GM21825 (cell line): ENCODE measurements at regions not wholly inside any gene's neighbourhood (a gene's known extent, or its start where the extent isn't known, plus 50 kb on each side); places are given as distances from the start of the nearest gene placed in this dataset.
A peak's percentile ranks its signal among the peaks of the same experiment; 100 is the strongest.

Source experiments
- ATAC-seq: cut with Tn5 transposase; IDR thresholded peaks from one replicate; pipeline ENCODE4 v1.9.1; 2021; ENCODE audit warnings: mild to moderate bottlenecking, moderate library complexity; ENCODE audit not compliant: unreplicated experiment

GRCh38 chr11:128407962-128408361, 179.4 kb downstream of the ETS1 start:
- no peak for ATAC-seq

DNA sequence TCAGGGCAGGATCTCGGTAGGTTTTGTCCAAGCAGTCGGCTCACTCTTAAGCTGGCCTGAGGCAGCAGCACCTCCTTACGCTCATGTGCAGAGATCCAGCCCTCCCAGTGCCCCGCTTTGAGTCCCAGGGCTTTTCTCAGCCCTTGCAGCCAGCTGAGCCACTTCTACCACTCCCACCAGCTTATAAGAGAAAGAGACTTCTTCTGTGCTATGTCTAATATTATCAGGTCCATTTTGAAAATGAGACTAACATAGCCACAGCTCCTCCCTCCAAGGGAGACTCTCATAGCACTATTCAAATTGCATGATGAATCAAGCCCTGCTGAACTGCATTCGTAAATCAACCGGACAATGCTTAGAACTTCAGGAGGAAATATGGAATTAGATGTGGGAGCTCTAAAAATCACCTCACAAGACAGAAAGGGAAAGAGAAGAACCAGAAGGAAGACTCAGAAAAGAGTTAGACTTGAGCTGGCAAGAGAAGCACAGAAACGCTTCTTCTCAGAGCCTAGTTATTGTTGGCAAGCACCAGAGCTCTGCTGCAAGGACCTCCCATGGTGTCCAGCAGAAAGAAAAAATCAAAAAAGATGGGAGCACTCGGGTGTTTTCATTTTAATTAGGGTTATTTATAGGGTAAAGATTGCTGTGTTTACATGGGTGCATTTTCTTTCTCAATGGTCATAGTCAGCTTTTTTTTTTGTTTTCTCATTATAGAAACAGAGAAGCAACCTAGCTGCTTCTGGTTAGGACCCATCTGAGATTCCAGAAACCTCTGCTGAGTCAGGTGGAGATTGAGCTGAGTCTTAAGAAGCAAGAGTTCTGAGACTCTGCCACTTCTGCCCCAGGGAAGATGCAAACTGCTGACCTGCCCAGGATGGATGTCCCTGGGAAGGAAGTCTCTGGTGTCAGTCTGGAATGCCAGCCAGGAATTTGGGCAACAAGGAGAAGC, 181.4 kb downstream of the ETS1 start:
- ATAC-seq, result peak; percentile 51

DNA sequence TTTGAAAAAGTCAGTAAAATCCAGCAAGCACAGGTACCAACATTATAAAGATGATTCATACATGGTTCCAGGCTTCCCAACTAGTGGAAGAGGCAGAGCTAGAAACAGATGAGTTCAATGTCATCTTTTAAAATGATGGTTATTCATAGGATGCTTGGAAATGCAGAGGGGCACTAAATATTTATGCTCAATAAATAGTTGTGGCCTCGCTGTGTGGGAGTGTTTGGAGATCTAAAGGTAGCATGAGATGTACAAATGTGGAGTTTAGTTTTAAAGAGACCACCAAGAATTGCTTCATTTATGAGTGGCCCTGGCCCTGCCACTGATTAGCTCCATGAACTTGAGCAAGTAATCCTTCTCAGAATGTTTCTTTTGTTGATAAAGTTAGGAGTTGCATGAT, 182.2 kb downstream of the ETS1 start:
- ATAC-seq, result no peak

- ATAC-seq, result no peak
Measured at GRCh38 chr11:128404437-128404836, 182.9 kb downstream of the ETS1 start.

DNA sequence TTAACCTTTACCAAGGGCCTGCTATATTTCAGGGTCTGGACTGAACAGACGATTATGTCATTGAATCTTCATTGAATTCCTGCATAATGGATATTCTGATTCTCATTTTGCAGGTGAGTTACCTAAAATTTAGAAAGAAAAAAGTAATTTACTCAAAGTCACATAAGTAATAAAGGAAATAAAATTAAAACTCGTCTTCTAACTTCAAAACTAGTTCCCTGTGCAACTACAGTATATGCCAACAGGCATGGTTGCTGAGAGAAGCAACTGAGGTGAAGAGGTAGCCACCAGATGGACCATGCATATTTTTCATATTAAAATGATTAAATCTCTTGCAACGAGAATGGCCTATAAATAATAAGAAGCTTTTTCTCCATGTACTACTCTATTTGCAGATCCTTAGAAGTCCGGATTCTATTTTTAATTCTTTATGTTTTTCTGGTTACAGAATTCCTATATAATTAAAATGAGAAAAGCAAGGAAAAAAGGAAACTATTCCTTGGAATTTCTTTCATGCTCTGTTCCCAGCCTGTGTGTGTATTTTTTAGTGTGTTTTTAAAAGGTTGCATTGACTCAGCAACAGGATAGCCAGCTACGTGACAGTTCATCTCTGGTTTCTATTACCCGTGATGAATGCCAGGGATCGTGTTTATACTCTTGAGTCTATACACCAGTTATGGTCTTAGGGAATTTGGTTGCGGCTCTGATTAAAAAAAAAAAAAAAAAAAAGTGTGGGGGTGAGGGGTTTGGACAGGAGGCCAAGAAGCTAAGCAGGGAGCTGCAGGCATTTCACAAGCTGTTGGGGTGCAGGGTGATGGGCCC, 186.8 kb downstream of the ETS1 start:
- ATAC-seq, result no peak

GRCh38 chr11:128399251-128400121, 187.9 kb downstream of the ETS1 start:
- peak; percentile 74 for ATAC-seq

GRCh38 chr11:128398517-128399250, 188.7 kb downstream of the ETS1 start:
- ATAC-seq, result no peak

GRCh38 chr11:128397362-128397761, 190.0 kb downstream of the ETS1 start:
- no peak for ATAC-seq

- ATAC-seq, result no peak
Measured at GRCh38 chr11:128394431-128395089, 192.8 kb downstream of the ETS1 start.

DNA sequence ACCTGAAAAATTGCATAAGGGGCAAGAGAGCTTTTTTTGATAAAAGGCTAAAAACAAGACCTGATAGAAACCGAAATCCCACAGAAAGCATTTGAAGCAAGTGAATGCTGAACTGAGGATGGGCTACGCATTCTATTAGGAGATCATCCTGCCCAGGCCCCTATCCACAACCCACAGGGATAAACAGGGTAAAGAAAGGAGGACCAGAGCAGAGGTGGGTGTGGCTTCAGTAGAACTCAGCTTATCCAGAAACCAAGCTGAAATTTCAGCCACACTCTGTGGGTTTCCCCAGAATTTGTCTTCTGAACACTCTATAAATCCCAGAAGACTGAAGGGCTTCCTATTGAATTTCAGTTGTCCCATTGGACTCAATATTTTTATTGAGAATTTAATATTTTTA, 195.1 kb downstream of the ETS1 start:
- no peak for ATAC-seq

DNA sequence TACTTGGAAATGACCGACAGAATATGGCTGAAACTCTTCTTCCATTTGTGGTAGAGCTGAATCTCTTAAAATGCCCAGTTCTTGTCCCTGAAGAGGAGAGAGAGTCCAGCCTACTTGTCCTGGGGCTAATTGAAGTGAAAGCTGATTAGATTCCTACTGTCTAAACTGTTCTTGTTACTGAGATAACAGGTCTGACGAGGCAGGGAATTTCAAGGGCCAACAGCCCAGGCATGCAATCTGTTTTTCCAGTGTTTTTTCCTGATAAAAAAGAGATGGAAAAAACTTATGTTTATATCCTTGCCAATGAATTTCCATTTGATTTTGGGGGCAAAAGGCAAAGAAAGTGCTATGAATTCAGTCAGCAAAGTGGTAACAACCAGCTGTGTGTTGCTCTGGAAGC, 195.5 kb downstream of the ETS1 start:
- no peak for ATAC-seq

DNA sequence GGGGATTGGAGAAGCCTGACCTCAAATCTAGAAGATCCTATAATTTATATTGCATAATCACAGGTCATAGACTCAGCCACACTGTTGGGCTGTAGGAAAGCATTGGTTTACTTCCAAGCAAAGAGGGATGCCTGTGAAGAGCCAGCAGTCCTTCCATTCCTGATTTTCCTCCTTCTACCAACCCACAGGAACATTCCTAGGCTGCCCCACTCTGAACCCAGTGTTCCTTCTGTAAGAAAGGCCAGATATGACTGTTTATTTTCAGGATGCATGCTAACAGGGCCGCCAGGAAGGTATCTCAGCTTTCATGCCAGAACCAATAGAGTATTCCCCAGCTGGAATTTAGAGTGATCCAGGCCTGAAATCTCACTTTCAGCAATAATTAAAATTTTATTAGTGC, 197.1 kb downstream of the ETS1 start:
- no peak for ATAC-seq

- ATAC-seq, result no peak
Measured at GRCh38 chr11:128389461-128389976, 197.8 kb downstream of the ETS1 start.

- ATAC-seq, result no peak
Measured at GRCh38 chr11:128388206-128388815, 199.0 kb downstream of the ETS1 start.

DNA sequence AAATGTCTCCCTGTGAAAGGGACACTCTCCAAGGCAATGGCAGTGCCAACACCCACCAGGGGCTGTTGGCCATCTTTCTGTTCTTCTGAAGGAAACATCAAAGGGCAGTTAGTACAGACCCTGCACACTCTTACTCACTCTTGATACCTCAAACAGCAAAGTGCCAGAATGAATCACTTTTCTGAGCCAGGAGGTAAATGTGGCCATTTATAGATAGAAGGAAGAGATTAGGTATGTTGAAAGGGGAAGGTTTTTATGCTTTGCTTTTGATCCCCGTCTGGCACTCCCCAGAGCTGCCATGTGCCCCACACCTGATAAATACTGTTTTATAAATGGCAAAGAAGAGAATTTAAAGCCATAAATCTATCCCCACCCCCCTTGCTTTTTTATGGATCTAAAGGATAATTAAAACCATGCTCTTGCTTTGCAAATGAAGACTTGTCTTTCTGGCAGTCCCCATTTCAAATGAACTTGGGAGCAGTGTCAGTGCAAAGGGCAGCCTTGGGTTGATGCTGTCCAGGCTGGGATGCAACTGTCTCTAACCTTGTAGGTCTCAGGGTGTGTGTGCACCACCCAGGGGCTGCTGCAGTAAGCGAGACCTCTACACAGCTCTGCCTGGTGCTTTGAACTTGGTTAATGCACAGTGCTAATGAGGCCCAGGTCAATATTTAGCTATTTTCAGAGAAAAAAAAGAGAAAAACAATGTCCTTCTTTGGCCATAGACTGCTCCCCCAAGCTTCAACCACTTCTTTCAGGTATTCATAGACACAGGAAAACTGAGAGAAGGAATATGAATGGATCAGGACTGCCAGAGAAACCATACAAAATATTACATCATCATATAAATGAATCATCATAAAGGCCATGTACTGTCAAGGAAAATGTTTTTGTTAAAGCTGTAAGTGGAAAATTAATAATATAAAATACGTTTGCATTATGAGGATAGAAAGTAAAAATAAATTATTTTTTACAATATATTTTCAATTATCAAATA, 207.5 kb downstream of the ETS1 start:
- no peak for ATAC-seq

DNA sequence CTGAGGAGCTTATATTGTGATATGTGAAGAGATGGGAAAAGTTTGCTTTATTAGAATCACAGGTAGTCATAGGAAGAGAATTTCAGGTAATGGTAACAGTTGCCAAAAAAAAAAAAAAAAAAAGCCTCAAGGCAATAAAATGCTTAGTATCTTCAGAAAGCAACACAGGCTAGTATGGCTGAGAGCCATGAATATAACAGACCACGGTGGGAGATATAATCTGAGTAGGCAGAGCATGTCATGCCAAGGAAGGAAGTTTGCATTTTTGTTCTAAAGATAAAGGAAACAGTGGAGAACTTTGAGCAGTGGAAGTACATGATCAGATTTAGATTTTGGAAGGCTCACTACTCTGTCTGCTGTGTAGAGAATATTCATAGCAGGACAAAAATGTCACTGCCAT, 211.4 kb downstream of the ETS1 start:
- ATAC-seq, result no peak

GRCh38 chr11:128374026-128374425, 213.3 kb downstream of the ETS1 start:
- ATAC-seq, result no peak

DNA sequence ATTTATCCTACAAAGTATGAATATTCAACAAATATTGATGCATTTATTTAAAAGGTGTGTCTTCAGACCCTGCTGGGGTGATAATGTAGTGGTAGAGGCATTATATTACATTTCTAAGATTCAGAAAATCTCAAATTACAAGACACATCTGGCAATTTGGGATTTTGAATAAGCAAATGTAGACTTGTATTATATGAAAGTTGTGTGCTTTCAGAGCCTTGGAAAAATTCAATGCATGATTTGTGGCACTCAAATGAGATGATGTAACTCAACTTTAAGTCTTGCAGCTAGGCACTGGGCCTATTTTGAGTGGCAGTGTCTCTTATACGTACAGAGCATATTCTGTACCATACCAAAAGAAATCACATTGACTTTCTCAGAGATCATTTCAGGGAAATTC, 214.4 kb downstream of the ETS1 start:
- no peak for ATAC-seq
